ENCODE measurements at regions not wholly inside any gene's neighbourhood (a gene's known extent, or its start where the extent isn't known, plus 50 kb on each side); places are given as distances from the start of the nearest gene placed in this dataset.

DNA sequence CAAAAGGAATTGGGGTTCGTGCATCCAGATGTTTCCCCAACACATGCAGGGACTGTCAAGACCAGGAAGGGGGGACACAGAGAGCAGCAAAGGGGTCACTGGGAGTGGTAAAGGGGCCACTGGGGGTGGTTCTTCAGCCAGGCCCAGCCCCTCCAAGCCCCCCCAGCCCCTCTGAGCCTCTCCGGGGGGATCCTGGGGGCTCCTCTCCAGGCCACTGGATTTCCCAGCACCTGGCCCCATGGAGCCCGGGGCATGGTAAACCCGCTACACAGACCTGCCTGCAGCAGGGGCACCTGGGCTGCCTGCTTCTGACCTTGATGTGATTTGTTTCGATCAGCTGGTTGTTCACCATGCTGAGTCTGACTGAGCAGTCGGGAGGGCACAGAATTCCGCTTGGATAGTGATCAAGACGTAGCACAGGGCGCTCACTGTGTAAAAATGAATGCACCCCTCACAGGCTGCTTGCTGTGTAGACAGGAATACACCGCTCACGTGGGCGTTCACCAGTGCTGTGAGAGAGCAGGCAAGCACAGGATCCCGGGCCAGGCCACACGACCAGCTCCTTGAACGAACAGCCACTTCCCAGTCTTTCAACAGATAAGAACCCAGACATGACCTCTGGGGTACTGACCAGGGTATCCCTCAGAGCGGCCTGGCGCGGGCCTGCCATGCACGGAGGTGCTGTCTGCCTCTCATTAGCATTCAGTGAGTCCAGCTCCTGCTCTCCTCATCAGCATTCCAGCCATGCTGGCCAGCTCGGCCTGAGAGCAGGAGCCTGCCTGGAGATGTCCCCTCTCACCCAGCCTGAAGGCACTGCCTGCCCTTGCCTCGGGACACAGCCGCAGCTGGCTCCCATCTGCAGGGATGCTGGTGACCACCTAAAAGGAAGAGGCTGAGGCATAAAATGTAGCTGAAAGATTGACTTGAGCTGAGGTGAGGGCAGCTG, 73.3 kb upstream of the OTOS start:
- H3K4me3 Mint-ChIP-seq, result peak overlapping the region in 1 of 8 donors; percentile 43
- Histone ChIP-seq H3K4me1 (ENCODE audit: insufficient read depth, low read length) (no peaks in the 10 kb centered on the region), H3K36me3 (ENCODE audit: insufficient read depth, low read length) (no peaks in the 10 kb centered on the region), H3K27ac (ENCODE audit: low read depth, low read length) (no peak overlapping the region), H3K27me3 (ENCODE audit: insufficient read depth, low read length) (no peaks in the 10 kb centered on the region), H3K4me3 (ENCODE audit: low read length in 2 of 2) (no peak overlapping the region), H3K9me3 (ENCODE audit: control insufficient read depth in 1 of 2, low read length in 2 of 2) (no peaks in the 10 kb centered on the region)
- ChIA-PET CTCF (ENCODE audit: partially characterized antibody) (no interaction called here), POLR2A (ENCODE audit: partially characterized antibody) (no interaction called here)
- no peaks in the 10 kb centered on the region for H3K36me3 Mint-ChIP-seq
- H3K27ac Mint-ChIP-seq, result no peak overlapping the region
- DNase-seq, result no peak
- intact Hi-C loops (cut with micrococcal nuclease), result no loop called here
- no peaks in the 10 kb centered on the region for H3K4me1 Mint-ChIP-seq
- no peaks in the 10 kb centered on the region for H3K9me3 Mint-ChIP-seq
- H3K27me3 Mint-ChIP-seq, result no peaks in the 10 kb centered on the region

DNA sequence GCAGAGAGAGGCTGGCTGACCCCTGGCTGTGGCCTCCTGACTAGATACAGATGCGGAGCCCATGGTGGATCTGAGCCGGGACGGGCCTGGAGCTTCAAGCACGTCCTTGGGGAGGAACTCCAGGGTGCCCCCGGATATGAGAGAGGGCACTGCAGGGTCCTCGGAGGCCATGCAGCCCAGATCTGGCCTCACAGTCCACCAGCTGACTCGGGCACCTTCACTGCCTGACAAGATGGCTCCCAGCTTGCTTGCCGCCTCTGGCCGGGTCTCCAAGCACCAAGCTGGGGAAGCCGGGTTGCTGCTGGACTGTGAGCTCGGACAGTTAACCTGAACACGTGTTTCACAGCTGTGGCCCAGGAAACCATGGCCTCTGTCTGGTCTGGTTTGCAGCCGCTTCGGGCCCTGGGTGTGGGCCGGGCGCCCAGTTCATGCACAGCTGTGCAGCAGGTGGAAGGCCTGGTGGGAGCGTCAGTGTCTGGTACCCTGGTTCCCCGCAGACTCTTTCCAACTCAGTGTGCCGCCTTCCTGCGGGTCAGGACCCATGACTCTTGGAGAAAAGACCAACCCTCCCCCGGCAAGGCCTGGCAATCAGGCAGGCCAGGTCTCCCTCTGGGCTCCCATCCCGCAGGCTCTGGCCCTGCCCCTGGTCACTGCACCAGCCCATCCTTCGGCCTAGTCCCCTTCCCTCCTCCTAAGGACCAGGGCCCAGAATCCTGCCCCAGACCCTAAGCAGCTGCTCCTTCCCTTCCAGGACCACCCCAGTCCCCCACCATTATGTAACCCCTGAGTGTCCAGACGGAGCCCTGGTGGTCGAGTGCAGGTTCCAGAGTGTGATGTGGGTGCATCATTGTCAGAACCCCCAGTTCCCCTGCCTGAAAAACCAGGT, 74.6 kb upstream of the OTOS start:
- intact Hi-C loops (cut with micrococcal nuclease), result no loop called here
- Histone ChIP-seq H3K9me3 (ENCODE audit: control insufficient read depth in 1 of 2, low read length in 2 of 2) (no peaks in the 10 kb centered on the region), H3K36me3 (ENCODE audit: insufficient read depth, low read length) (no peaks in the 10 kb centered on the region), H3K27ac (ENCODE audit: low read depth, low read length) (no peak overlapping the region), H3K4me3 (ENCODE audit: low read length in 2 of 2) (no peak overlapping the region), H3K27me3 (ENCODE audit: insufficient read depth, low read length) (no peaks in the 10 kb centered on the region), H3K4me1 (ENCODE audit: insufficient read depth, low read length) (no peaks in the 10 kb centered on the region)
- DNase-seq, result no peak
- H3K4me1 Mint-ChIP-seq, result no peaks in the 10 kb centered on the region
- ChIA-PET POLR2A (ENCODE audit: partially characterized antibody) (no interaction called here), CTCF (ENCODE audit: partially characterized antibody) (no interaction called here)
- no peak overlapping the region for H3K27ac Mint-ChIP-seq
- H3K9me3 Mint-ChIP-seq, result no peaks in the 10 kb centered on the region
- no peaks in the 10 kb centered on the region for H3K27me3 Mint-ChIP-seq
- no peaks in the 10 kb centered on the region for H3K36me3 Mint-ChIP-seq
- no peak overlapping the region for H3K4me3 Mint-ChIP-seq

DNA sequence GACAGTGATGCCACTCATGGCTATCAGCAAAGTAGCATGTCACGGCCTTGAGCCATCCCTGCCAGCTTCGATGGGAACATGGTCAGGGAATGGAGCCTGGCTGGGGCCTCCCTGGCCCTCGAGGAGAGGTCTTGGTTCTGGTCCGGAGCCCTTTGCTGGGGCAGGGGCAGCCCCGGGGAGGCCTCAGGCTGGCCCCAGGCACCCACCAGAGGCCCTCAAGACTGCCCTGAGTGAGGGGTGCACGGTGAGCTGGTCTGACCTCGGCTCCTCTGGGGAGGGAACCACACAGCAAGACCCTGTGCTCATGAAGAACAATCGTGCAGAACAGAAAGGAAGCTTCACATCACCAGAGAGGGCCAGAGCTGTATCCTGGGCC, 75.2 kb upstream of the OTOS start:
- H3K27ac ChIP-seq (ENCODE audit: low read depth, low read length), result no peak overlapping the region
- Mint-ChIP-seq H3K27me3 (peaks cover 0 to under 1% of the 10 kb centered on the region in 2 donors), H3K36me3 (no peaks in the 10 kb centered on the region), H3K9me3 (no peaks in the 10 kb centered on the region), H3K4me3 (no peak overlapping the region), H3K27ac (no peak overlapping the region), H3K4me1 (no peaks in the 10 kb centered on the region)
- DNase-seq, result no peak
- intact Hi-C loops (cut with micrococcal nuclease), result no loop called here
- no peaks in the 10 kb centered on the region for H3K4me1 ChIP-seq (ENCODE audit: insufficient read depth, low read length)
- no peaks in the 10 kb centered on the region for H3K36me3 ChIP-seq (ENCODE audit: insufficient read depth, low read length)
- H3K4me3 ChIP-seq (ENCODE audit: low read length in 2 of 2), result no peak overlapping the region
- ChIA-PET POLR2A (ENCODE audit: partially characterized antibody) (no interaction called here), CTCF (ENCODE audit: partially characterized antibody) (no interaction called here)
- H3K9me3 ChIP-seq (ENCODE audit: control insufficient read depth in 1 of 2, low read length in 2 of 2), result no peaks in the 10 kb centered on the region
- H3K27me3 ChIP-seq (ENCODE audit: insufficient read depth, low read length), result no peaks in the 10 kb centered on the region

DNA sequence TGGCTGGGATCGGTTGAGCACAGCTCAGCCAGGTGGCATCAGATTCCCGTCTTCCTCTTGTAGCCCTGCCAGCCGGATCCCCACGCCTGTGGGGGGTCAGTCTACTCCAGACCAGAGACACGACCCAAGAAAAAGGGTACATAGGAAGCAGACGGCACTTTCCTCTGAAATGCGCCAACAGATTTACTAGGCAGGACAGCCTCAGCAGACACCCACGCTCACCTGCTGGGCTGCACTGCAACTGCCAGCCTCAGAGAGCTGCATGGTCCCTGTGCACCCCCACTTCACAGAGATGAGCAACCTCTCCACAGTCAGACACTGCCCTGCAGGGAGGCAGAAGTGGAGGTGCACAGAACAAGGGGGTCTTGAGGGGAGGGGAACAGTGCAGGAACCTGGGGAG, 75.7 kb upstream of the OTOS start:
- Histone ChIP-seq H3K36me3 (ENCODE audit: insufficient read depth, low read length) (no peaks in the 10 kb centered on the region), H3K4me3 (ENCODE audit: low read length in 2 of 2) (no peak overlapping the region), H3K27ac (ENCODE audit: low read depth, low read length) (no peak overlapping the region), H3K9me3 (ENCODE audit: control insufficient read depth in 1 of 2, low read length in 2 of 2) (no peaks in the 10 kb centered on the region), H3K27me3 (ENCODE audit: insufficient read depth, low read length) (no peaks in the 10 kb centered on the region), H3K4me1 (ENCODE audit: insufficient read depth, low read length) (no peaks in the 10 kb centered on the region)
- H3K27me3 Mint-ChIP-seq, result peaks cover 0 to 2% of the 10 kb centered on the region in 2 donors
- ChIA-PET POLR2A (ENCODE audit: partially characterized antibody) (no interaction called here), CTCF (ENCODE audit: partially characterized antibody) (no interaction called here)
- H3K4me1 Mint-ChIP-seq, result no peaks in the 10 kb centered on the region
- no peaks in the 10 kb centered on the region for H3K9me3 Mint-ChIP-seq
- DNase-seq, result no peak
- H3K36me3 Mint-ChIP-seq, result no peaks in the 10 kb centered on the region
- H3K27ac Mint-ChIP-seq, result no peak overlapping the region
- intact Hi-C loops (cut with micrococcal nuclease), result no loop called here
- no peak overlapping the region for H3K4me3 Mint-ChIP-seq

DNA sequence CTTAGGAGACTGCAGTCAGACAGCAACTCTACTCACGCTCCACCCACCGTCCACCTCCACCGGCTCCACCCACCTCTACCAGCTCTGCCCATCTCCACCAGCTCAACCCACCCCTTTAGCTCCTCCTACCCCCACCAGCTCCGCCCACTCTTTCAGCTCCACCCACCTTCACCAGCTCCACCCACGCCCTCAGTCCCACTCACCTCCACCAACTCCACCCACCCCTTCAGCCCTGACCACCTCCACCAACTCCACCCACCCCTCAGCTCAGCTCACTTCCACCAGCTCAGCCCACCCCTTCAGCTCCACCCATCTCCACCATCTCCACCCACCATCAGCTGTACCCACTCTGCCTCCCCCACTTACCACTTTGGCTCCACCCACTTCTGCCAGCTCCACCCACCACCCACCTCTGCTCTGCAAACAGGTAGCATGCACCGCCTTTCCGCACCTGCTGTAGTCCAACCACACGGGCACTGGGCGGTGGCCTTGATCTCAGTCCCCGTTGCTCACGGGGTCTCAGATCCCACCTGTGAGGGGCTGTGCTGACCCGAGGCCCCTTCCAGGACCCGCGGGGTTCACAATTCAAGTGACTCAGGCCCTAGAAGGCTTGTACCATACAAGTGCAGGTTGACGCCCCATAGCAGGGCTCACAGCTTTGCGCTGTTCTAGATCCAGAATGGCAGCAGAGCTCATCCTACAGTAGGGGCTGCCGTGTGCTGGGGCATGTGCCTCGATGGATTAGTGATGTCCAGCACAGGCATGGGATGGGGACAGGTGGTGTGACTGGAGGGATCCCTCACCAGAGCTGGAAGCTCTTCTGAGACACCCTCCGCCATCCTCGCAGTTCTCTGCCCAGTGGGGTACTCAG, 77.2 kb upstream of the OTOS start:
- no peaks in the 10 kb centered on the region for H3K9me3 Mint-ChIP-seq
- H3K4me1 Mint-ChIP-seq, result no peaks in the 10 kb centered on the region
- H3K27me3 Mint-ChIP-seq, result peaks cover 2 to 9% of the 10 kb centered on the region in 2 donors
- ChIA-PET CTCF (ENCODE audit: partially characterized antibody) (interaction anchor here (0.7 to 1.3 kb wide), 2 partner anchors 17 to 1259 kb away, joined by 3 read pairs; no protein-coding TSS in a partner anchor), POLR2A (ENCODE audit: partially characterized antibody) (no interaction called here)
- no peak overlapping the region for H3K27ac Mint-ChIP-seq
- no peaks in the 10 kb centered on the region for H3K27me3 ChIP-seq (ENCODE audit: insufficient read depth, low read length)
- no peaks in the 10 kb centered on the region for H3K4me1 ChIP-seq (ENCODE audit: insufficient read depth, low read length)
- no peak overlapping the region for H3K4me3 ChIP-seq (ENCODE audit: low read length in 2 of 2)
- intact Hi-C loops (cut with micrococcal nuclease), result no loop called here
- no peak for DNase-seq
- H3K27ac ChIP-seq (ENCODE audit: low read depth, low read length), result no peak overlapping the region
- no peak overlapping the region for H3K4me3 Mint-ChIP-seq
- H3K36me3 Mint-ChIP-seq, result no peaks in the 10 kb centered on the region
- H3K9me3 ChIP-seq (ENCODE audit: control insufficient read depth in 1 of 2, low read length in 2 of 2), result no peaks in the 10 kb centered on the region
- H3K36me3 ChIP-seq (ENCODE audit: insufficient read depth, low read length), result no peaks in the 10 kb centered on the region

DNA sequence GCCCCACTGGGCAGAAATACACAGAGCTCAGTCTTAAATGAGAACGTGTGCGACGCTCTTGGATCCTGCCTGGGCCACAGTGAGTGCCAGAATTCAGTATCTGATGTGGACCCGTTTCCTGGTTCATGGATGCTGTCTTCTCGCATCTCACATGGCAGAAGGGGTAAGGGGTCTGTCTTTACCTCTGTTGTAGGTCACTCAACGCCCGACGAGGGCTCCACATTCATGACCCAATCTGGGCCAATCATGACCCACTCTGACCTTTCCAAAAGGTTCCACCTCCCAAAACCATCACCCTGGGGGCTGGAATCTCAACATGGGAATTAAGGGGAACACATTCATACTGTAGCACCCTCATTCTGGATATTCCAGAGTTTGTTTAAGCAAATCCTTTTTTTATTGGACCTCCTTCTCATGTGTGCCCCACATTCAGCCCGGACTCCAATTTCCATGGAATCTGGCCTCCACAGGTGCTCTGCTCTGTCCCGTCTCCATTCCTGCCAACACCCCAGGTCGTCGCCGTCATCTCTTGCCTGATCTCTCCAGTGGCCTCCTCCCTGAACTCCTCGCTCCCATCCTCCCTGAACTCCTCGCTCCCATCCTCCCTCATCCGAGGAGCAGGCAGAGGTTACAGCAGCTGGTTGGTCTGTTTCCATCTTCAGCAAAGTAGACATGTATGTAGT, 78.9 kb upstream of the OTOS start:
- no peak overlapping the region for H3K4me3 Mint-ChIP-seq
- H3K27me3 ChIP-seq (ENCODE audit: insufficient read depth, low read length), result no peaks in the 10 kb centered on the region
- no peaks in the 10 kb centered on the region for H3K4me1 ChIP-seq (ENCODE audit: insufficient read depth, low read length)
- no peak overlapping the region for H3K27ac ChIP-seq (ENCODE audit: low read depth, low read length)
- no peak overlapping the region for H3K27ac Mint-ChIP-seq
- no peaks in the 10 kb centered on the region for H3K36me3 Mint-ChIP-seq
- H3K27me3 Mint-ChIP-seq, result peaks cover 13 to 21% of the 10 kb centered on the region in 2 donors
- H3K4me3 ChIP-seq (ENCODE audit: low read length in 2 of 2), result no peak overlapping the region
- DNase-seq, result no peak
- no peaks in the 10 kb centered on the region for H3K9me3 Mint-ChIP-seq
- H3K9me3 ChIP-seq (ENCODE audit: control insufficient read depth in 1 of 2, low read length in 2 of 2), result no peaks in the 10 kb centered on the region
- POLR2A ChIA-PET (ENCODE audit: partially characterized antibody), result no interaction called here
- no peaks in the 10 kb centered on the region for H3K4me1 Mint-ChIP-seq
- no peaks in the 10 kb centered on the region for H3K36me3 ChIP-seq (ENCODE audit: insufficient read depth, low read length)
- intact Hi-C loops (cut with micrococcal nuclease), result no loop called here
- CTCF ChIA-PET (ENCODE audit: partially characterized antibody), result no interaction called here

Data from CD4-positive, alpha-beta memory T cell (primary cell).